ENCODE measurements at regions not wholly inside any gene's neighbourhood (a gene's known extent, or its start where the extent isn't known, plus 50 kb on each side); places are given as distances from the start of the nearest gene placed in this dataset.
A peak's percentile ranks its signal among the peaks of the same experiment; 100 is the strongest.
"Not testable (repeated sequence)": the region's sequence is repeated elsewhere in the genome, so short reads cannot be mapped to it uniquely, and the experiment has no call there.

DNA sequence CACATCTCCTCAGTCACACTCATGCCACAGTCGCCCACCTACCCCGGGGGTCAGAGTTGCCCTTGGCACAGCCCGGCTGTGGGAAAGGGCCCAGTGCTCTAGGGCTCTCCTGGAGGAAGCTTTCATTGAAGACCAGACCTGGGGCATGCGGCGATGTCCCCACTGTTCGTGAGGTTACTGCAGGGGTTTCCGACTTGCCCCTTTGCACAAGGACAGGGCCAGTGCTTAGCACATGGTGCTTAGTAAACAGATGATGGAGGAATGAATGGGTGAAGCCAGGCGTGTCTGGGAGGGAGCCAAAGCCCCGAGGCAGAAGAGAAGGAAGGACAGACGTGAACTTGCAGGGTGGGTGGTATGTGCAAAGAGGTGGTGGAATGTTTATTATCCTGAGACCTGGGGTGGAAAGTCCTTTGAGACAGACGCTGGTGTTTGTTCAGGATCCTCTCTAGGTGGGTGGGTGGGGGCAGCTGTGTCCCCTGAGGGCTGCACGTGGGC lies 205.9 kb upstream of the ARL4C start:
- no peak overlapping the region for H3K27ac Mint-ChIP-seq
- no peaks in the 10 kb centered on the region for H3K36me3 Mint-ChIP-seq
- peaks cover 30% of the 10 kb centered on the region for H3K27me3 Mint-ChIP-seq
- no peak overlapping the region for H3K4me3 Mint-ChIP-seq
- peaks cover 12% of the 10 kb centered on the region for H3K9me3 Mint-ChIP-seq
- ATAC-seq = no peak
- no peaks in the 10 kb centered on the region for H3K4me1 Mint-ChIP-seq

- no peak overlapping the region for H3K4me3 Mint-ChIP-seq
- no peak overlapping the region for H3K27ac Mint-ChIP-seq
- H3K27me3 Mint-ChIP-seq = peaks cover 30% of the 10 kb centered on the region
- H3K36me3 Mint-ChIP-seq = no peaks in the 10 kb centered on the region
- no peak for ATAC-seq
- no peaks in the 10 kb centered on the region for H3K4me1 Mint-ChIP-seq
- H3K9me3 Mint-ChIP-seq = peaks cover 15% of the 10 kb centered on the region
Observed at GRCh38 chr2:234701841-234702240, 205.0 kb upstream of the ARL4C start.

GRCh38 chr2:234701421-234701820 lies 204.5 kb upstream of the ARL4C start:
- Mint-ChIP-seq H3K27me3 (peaks cover 30% of the 10 kb centered on the region), H3K36me3 (no peaks in the 10 kb centered on the region), H3K4me1 (no peaks in the 10 kb centered on the region), H3K9me3 (peaks cover 20% of the 10 kb centered on the region), H3K27ac (no peak overlapping the region), H3K4me3 (no peak overlapping the region)
- ATAC-seq = no peak

DNA sequence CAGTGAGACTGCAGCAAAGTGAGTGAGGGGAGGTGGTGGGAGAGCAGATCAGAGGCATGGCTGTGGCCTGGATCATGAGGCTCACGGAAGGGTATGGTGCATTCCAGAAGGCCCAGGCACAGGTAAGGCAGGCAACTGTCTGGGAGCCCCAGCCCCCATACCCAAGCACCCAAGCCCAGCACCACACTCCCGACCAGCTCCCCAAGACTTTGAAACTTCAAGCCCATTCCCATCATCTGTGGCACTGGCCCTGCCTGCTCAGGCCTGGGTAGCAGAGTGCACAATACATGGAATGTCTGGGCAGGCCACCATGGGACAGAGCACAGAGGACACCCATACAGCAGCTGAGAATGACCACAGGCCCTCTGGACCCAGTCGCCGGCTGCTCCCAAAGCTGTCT lies 202.6 kb upstream of the ARL4C start:
- H3K36me3 Mint-ChIP-seq = no peaks in the 10 kb centered on the region
- H3K4me1 Mint-ChIP-seq = peaks cover under 1% of the 10 kb centered on the region
- H3K27ac Mint-ChIP-seq = no peak overlapping the region
- no peak for ATAC-seq
- peaks cover 21% of the 10 kb centered on the region for H3K9me3 Mint-ChIP-seq
- peaks cover 33% of the 10 kb centered on the region for H3K27me3 Mint-ChIP-seq
- H3K4me3 Mint-ChIP-seq = no peak overlapping the region

- not testable (repeated sequence) for H3K4me1 Mint-ChIP-seq, ATAC-seq, H3K4me3 Mint-ChIP-seq, H3K36me3 Mint-ChIP-seq, H3K27ac Mint-ChIP-seq
- Mint-ChIP-seq H3K27me3 (peaks cover 41% of the 10 kb centered on the region), H3K9me3 (peaks cover 21% of the 10 kb centered on the region)
Observed at GRCh38 chr2:234697300-234697876, 200.5 kb upstream of the ARL4C start.

DNA sequence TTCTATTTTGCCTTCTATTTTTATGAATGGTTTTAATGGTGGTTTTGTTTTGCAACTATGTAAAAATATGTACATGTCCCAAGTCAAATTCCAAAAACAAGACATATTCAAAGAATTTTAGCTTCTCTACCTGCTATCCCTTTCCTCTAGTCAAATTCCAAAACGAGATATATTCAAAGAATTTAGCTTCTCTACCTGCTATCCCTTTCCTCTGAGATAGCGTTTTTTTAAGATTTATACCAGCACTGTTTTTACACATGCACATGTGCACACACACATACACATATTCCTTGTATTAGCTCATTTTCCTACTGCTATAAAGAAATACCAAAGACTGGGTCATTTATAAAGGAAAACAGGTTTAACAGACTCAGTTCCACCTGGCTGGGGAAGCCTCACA lies 199.1 kb upstream of the ARL4C start:
- peaks cover 21% of the 10 kb centered on the region for H3K9me3 Mint-ChIP-seq
- no peak overlapping the region for H3K27ac Mint-ChIP-seq
- H3K4me3 Mint-ChIP-seq = no peak overlapping the region
- H3K4me1 Mint-ChIP-seq = peaks cover 6% of the 10 kb centered on the region
- no peak for ATAC-seq
- H3K27me3 Mint-ChIP-seq = peaks cover 38% of the 10 kb centered on the region
- no peaks in the 10 kb centered on the region for H3K36me3 Mint-ChIP-seq

GRCh38 chr2:234694244-234695013 lies 197.5 kb upstream of the ARL4C start:
- no peak overlapping the region for H3K27ac Mint-ChIP-seq
- peak; percentile 62 for ATAC-seq
- peaks cover 6% of the 10 kb centered on the region for H3K4me1 Mint-ChIP-seq
- H3K27me3 Mint-ChIP-seq = peaks cover 31% of the 10 kb centered on the region
- H3K9me3 Mint-ChIP-seq = peaks cover 18% of the 10 kb centered on the region
- no peaks in the 10 kb centered on the region for H3K36me3 Mint-ChIP-seq
- H3K4me3 Mint-ChIP-seq = no peak overlapping the region

DNA sequence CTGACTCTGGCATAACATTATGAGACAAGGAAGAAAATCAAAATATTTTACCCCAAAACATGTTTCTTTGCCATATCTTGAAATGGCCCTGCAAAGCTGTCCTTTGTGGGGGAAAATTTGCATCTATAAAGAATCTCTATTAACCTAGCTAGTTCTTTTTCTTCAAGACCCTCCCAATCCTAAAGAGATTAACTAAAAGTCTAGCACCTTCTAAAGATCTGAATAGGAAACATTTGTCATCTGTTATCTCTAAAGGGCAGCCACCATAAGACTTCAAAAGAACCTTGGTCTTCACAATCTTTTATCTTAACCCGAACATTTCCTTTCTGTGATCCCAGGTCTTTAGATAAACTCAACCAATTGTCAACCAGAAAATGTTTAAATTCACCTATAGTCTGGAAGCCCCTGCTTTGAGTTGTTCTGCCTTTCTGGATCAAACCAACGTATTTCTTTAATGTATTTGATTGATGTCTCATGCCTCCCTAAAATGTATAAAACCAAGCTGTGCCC lies 196.9 kb upstream of the ARL4C start:
- peaks cover 31% of the 10 kb centered on the region for H3K27me3 Mint-ChIP-seq
- ATAC-seq = not testable (repeated sequence)

GRCh38 chr2:234693191-234693590 lies 196.3 kb upstream of the ARL4C start:
- ATAC-seq, H3K36me3 Mint-ChIP-seq, H3K4me3 Mint-ChIP-seq, H3K27ac Mint-ChIP-seq, H3K4me1 Mint-ChIP-seq: not testable (repeated sequence)
- Mint-ChIP-seq H3K27me3 (peaks cover 31% of the 10 kb centered on the region), H3K9me3 (peaks cover 16% of the 10 kb centered on the region)

More for the DNA sequence above, 196.9 kb upstream of the ARL4C start:
- H3K36me3 Mint-ChIP-seq, H3K4me3 Mint-ChIP-seq, H3K4me1 Mint-ChIP-seq, H3K27ac Mint-ChIP-seq: not testable (repeated sequence)
- peaks cover 18% of the 10 kb centered on the region for H3K9me3 Mint-ChIP-seq

DNA sequence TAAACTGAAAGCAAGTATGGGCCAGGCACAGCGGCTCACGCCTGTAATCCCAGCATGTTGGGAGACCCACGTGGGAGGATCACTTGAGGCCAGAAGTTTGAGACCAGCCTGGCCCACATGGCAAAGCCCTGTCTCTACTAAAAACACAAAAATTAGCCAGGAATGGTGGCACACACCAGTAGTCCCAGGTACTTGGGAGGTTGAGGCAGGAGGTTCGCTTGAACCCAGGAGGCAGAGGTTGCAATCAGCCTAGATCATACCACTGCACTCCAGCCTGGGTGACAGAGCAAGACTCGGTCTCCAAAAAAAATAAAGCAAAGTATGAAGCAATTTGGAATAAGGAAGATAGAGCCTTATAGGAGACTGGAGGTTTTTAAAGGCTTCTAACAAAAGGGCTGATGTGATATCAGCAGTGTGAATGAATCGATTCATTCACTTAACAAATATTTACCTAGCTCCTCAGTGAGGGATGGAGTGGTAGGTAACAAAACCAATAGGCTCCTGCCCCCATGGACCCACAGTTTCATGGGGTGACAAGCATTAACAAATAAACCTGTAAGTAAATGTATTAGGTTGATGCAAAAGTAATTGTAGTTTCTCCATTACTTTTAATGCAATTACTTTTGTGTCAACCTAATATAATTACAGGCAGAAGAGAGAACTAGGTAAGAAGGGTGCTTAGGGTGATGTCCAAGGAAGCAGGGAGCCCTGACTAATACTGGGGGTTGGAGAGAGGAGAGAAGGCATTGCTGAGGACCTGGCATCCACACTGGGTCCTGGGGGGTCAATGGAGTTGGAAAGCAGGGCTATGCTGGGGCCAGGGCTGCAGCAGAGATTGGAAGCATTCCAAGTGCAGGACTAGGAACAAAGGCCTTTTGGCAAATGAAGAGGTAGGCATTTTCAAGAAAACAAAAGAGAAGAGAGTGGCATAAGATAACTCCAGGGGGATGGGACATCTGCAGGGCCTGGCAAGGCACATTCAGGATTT lies 195.4 kb upstream of the ARL4C start:
- no peak for ATAC-seq
- Mint-ChIP-seq H3K4me3 (no peak overlapping the region), H3K27ac (no peak overlapping the region), H3K36me3 (no peaks in the 10 kb centered on the region), H3K4me1 (peaks cover 6% of the 10 kb centered on the region), H3K27me3 (peaks cover 31% of the 10 kb centered on the region), H3K9me3 (peaks cover 9% of the 10 kb centered on the region)

GRCh38 chr2:234691214-234691575 lies 194.3 kb upstream of the ARL4C start:
- ATAC-seq = no peak
- H3K27ac Mint-ChIP-seq = no peak overlapping the region
- peaks cover 6% of the 10 kb centered on the region for H3K4me1 Mint-ChIP-seq
- no peaks in the 10 kb centered on the region for H3K36me3 Mint-ChIP-seq
- peaks cover 3% of the 10 kb centered on the region for H3K9me3 Mint-ChIP-seq
- H3K4me3 Mint-ChIP-seq = no peak overlapping the region
- H3K27me3 Mint-ChIP-seq = peaks cover 31% of the 10 kb centered on the region

DNA sequence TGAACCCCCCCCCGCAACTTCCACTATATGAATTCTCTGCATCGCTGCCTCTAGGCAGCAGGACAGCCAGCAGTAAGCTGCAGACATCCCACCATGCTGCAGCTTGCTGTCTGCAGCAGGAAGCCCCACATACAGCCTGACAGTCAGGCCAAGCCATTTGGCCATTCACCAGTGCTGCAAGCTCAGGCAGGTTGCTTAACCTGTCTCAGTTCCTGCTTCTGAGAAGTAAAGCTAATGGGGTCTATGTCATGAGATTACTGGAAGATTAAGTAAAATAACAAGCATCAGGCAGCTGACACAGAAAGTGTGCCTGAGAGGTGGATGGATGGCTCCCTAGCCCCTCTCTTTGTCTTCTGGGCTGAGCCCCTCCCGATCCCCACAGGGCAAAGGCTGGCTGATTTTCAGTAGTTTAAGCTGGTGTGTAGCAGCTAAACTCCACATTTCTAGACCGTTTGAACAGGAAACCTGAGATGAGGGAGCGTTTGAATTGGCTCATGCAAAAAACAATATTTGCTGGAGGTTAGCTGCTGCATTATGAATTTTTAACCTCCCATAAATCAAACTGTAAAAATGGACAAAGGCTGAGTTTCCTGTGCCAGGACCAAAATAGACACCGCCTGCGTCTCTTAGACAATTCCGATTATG lies 193.8 kb upstream of the ARL4C start:
- no peak for ATAC-seq

DNA sequence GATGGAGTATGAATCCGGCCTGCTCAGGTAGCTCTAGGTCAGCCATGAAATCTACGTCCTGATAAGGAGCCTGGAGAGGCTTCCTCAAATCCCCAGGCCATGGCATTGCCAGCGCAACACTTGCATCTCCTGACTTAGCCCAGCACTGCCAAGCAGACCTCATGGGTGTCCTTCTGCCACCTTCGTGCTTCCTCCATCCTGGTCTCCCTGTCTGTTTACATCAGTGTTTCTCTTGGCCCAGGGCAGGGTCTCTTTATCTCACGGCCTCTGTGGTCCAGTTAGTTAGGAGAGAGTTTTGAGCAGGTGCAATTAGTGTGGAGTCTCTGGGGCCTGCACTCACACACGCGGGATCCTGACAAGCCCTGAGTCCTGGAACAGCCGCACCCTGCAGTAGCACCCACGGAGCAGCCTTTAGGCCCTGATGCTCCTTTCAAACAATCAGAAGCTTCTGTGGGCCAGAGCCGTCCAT lies 193.1 kb upstream of the ARL4C start:
- no peak overlapping the region for H3K27ac Mint-ChIP-seq
- H3K36me3 Mint-ChIP-seq = no peaks in the 10 kb centered on the region
- H3K4me3 Mint-ChIP-seq = no peak overlapping the region
- no peaks in the 10 kb centered on the region for H3K9me3 Mint-ChIP-seq
- H3K4me1 Mint-ChIP-seq = peaks cover 6% of the 10 kb centered on the region
- H3K27me3 Mint-ChIP-seq = peaks cover 31% of the 10 kb centered on the region
- ATAC-seq = no peak

More for the DNA sequence above, 193.8 kb upstream of the ARL4C start:
- H3K4me1 Mint-ChIP-seq = peaks cover 6% of the 10 kb centered on the region
- H3K4me3 Mint-ChIP-seq = no peak overlapping the region
- no peaks in the 10 kb centered on the region for H3K36me3 Mint-ChIP-seq
- H3K9me3 Mint-ChIP-seq = peaks cover 3% of the 10 kb centered on the region
- no peak overlapping the region for H3K27ac Mint-ChIP-seq
- H3K27me3 Mint-ChIP-seq = peaks cover 31% of the 10 kb centered on the region

GRCh38 chr2:234687718-234688475 lies 191.0 kb upstream of the ARL4C start:
- Mint-ChIP-seq H3K4me3 (no peak overlapping the region), H3K27ac (no peak overlapping the region), H3K36me3 (no peaks in the 10 kb centered on the region), H3K4me1 (no peaks in the 10 kb centered on the region), H3K27me3 (peaks cover 15% of the 10 kb centered on the region), H3K9me3 (peaks cover 3% of the 10 kb centered on the region)
- ATAC-seq = no peak
